SK-N-SH treated with all-trans-retinoic acid at 6 μM for 48 hours (cell line): ENCODE measurements at regions not wholly inside any gene's neighbourhood (a gene's known extent, or its start where the extent isn't known, plus 50 kb on each side); places are given as distances from the start of the nearest gene placed in this dataset.

Experiments
- BACH2 ChIP-seq: fragments of 250-450 bp; sonication (Bioruptor Pico); IDR thresholded peaks from 2 replicates; pipeline ENCODE4 v1.9.0; 2021; ENCODE audit warnings: mild to moderate bottlenecking, borderline replicate concordance
- CSDC2 ChIP-seq: fragments of 250-450 bp; sonication (Bioruptor Pico); IDR thresholded peaks from 2 replicates; pipeline ENCODE4 v1.5.0; 2020; ENCODE audit warnings: mild to moderate bottlenecking, moderate library complexity
- CSRNP3 ChIP-seq: fragments of 250-450 bp; sonication (Bioruptor Pico); IDR thresholded peaks from 2 replicates; pipeline ENCODE4 v1.5.1; 2021; ENCODE audit warnings: mild to moderate bottlenecking, moderate library complexity
- ESRRG ChIP-seq: fragments of 250-450 bp; sonication (Bioruptor Pico); IDR thresholded peaks from 2 replicates; pipeline ENCODE4 v1.6.1; 2021; ENCODE audit warnings: mild to moderate bottlenecking
- ISL1 ChIP-seq: fragments of 250-450 bp; sonication (Bioruptor Pico); IDR thresholded peaks from 2 replicates; pipeline ENCODE4 v2.1.2; 2022; ENCODE audit warnings: mild to moderate bottlenecking, moderate library complexity
- OSR1 ChIP-seq: fragments of 250-450 bp; sonication (Bioruptor Pico); IDR thresholded peaks from 2 replicates; pipeline ENCODE4 v1.8.0; 2022; ENCODE audit warnings: moderate library complexity, mild to moderate bottlenecking, inconsistent platforms
- PATZ1 ChIP-seq: fragments of 250-450 bp; sonication (Bioruptor Pico); IDR thresholded peaks from 2 replicates; pipeline ENCODE4 v1.8.0; 2020; ENCODE audit warnings: mild to moderate bottlenecking, moderate library complexity, borderline replicate concordance
- RARB ChIP-seq: fragments of 250-450 bp; sonication (Bioruptor Pico); IDR thresholded peaks from 2 replicates; pipeline ENCODE4 v1.8.0; 2021; ENCODE audit warnings: mild to moderate bottlenecking, moderate library complexity
- ZC3H10 ChIP-seq: fragments of 250-450 bp; sonication (Bioruptor Pico); IDR thresholded peaks from 2 replicates; pipeline ENCODE4 v1.5.1; 2021; ENCODE audit warnings: mild to moderate bottlenecking, moderate library complexity
- ZFP3 ChIP-seq: fragments of 250-450 bp; sonication (Bioruptor Pico); IDR thresholded peaks from 2 replicates; pipeline ENCODE4 v1.5.0; 2020; ENCODE audit warnings: mild to moderate bottlenecking, moderate library complexity
- ZFP30 ChIP-seq: fragments of 450-650 bp; formaldehyde crosslinking; IDR thresholded peaks from 2 replicates; pipeline ENCODE4 v1.5.0; 2022; ENCODE audit warnings: mild to moderate bottlenecking, moderate library complexity
- TF ChIP-seq, protein P1 (sequence below): fragments of 250-450 bp; sonication (Bioruptor Pico); IDR thresholded peaks from 2 replicates; pipeline ENCODE4 v1.5.1; 2020; ENCODE audit warnings: low read depth, mild to moderate bottlenecking, moderate library complexity
- TF ChIP-seq, protein P2 (sequence below): fragments of 250-450 bp; sonication (Bioruptor Pico); IDR thresholded peaks from 2 replicates; pipeline ENCODE4 v1.8.0; 2021; ENCODE audit warnings: low read depth, mild to moderate bottlenecking, moderate library complexity, borderline replicate concordance

DNA sequence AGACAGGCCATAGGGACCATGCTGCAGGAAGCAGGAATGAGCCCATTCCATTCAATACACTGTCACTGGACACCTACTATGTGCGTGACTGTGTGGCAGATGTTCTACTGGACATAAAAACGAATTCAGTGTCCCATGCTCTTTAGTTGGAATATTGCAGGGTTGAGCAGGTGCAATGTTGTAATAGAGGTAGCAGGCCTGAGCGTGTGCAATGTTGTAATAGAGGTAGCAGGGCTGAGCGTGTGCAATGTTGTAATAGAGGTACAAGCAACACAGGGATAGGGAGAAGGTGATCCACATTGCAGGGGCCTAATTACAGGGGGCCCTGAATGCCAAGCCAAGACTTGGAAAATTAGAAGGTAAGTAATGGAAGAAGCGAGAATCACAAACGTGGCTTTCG, 261.4 kb upstream of the HES1 start:
- no peak for TF ChIP-seq ESRRG
- TF ChIP-seq OSR1 (CRISPR knock-in tag), result no peak
- TF ChIP-seq CSDC2 (CRISPR knock-in tag), result no peak
- TF ChIP-seq, protein P1, sequence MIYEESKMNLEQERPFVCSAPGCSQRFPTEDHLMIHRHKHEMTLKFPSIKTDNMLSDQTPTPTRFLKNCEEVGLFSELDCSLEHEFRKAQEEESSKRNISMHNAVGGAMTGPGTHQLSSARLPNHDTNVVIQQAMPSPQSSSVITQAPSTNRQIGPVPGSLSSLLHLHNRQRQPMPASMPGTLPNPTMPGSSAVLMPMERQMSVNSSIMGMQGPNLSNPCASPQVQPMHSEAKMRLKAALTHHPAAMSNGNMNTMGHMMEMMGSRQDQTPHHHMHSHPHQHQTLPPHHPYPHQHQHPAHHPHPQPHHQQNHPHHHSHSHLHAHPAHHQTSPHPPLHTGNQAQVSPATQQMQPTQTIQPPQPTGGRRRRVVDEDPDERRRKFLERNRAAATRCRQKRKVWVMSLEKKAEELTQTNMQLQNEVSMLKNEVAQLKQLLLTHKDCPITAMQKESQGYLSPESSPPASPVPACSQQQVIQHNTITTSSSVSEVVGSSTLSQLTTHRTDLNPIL (CRISPR knock-in tag), result no peak
- no peak for TF ChIP-seq ZFP3 (CRISPR knock-in tag)
- TF ChIP-seq ZC3H10 (CRISPR knock-in tag), result no peak
- TF ChIP-seq BACH2 (CRISPR knock-in tag), result no peak
- no peak for TF ChIP-seq PATZ1 (CRISPR knock-in tag)
- TF ChIP-seq ZFP30 (CRISPR knock-in tag), result no peak
- TF ChIP-seq RARB (CRISPR knock-in tag), result no peak
- TF ChIP-seq, protein P2, sequence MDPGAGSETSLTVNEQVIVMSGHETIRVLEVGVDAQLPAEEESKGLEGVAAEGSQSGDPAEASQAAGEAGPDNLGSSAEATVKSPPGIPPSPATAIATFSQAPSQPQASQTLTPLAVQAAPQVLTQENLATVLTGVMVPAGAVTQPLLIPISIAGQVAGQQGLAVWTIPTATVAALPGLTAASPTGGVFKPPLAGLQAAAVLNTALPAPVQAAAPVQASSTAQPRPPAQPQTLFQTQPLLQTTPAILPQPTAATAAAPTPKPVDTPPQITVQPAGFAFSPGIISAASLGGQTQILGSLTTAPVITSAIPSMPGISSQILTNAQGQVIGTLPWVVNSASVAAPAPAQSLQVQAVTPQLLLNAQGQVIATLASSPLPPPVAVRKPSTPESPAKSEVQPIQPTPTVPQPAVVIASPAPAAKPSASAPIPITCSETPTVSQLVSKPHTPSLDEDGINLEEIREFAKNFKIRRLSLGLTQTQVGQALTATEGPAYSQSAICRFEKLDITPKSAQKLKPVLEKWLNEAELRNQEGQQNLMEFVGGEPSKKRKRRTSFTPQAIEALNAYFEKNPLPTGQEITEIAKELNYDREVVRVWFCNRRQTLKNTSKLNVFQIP (CRISPR knock-in tag), result no peak
- TF ChIP-seq ISL1, result no peak
- no peak for TF ChIP-seq CSRNP3
